SK-N-SH treated with all-trans-retinoic acid at 6 μM for 48 hours (cell line): ENCODE measurements at regions not wholly inside any gene's neighbourhood (a gene's known extent, or its start where the extent isn't known, plus 50 kb on each side); places are given as distances from the start of the nearest gene placed in this dataset.

Experiments used
- ATAC-seq: fragments of 200-7000 bp; cut with Tn5 transposase; 3 replicates; pipeline ENCODE4 v1.9.1; 2020; ENCODE audit warnings: mild to moderate bottlenecking, moderate library complexity
- ARNTL ChIP-seq: fragments of 450-650 bp; formaldehyde crosslinking; IDR thresholded peaks from 2 replicates; pipeline ENCODE4 v1.5.0; 2020; ENCODE audit warnings: low read depth, mild to moderate bottlenecking, moderate library complexity, borderline replicate concordance
- BACH2 ChIP-seq: fragments of 250-450 bp; sonication (Bioruptor Pico); IDR thresholded peaks from 2 replicates; pipeline ENCODE4 v1.9.0; 2021; ENCODE audit warnings: mild to moderate bottlenecking, borderline replicate concordance
- CSDC2 ChIP-seq: fragments of 250-450 bp; sonication (Bioruptor Pico); IDR thresholded peaks from 2 replicates; pipeline ENCODE4 v1.5.0; 2020; ENCODE audit warnings: mild to moderate bottlenecking, moderate library complexity
- GLIS3 ChIP-seq: fragments of 250-450 bp; sonication (Bioruptor Pico); IDR thresholded peaks from 2 replicates; pipeline ENCODE4 v1.5.0; 2020; ENCODE audit warnings: mild to moderate bottlenecking, moderate library complexity
- ISL1 ChIP-seq: fragments of 250-450 bp; sonication (Bioruptor Pico); IDR thresholded peaks from 2 replicates; pipeline ENCODE4 v2.1.2; 2022; ENCODE audit warnings: mild to moderate bottlenecking, moderate library complexity
- OSR1 ChIP-seq: fragments of 250-450 bp; sonication (Bioruptor Pico); IDR thresholded peaks from 2 replicates; pipeline ENCODE4 v1.8.0; 2022; ENCODE audit warnings: moderate library complexity, mild to moderate bottlenecking, inconsistent platforms
- PPARA ChIP-seq: fragments of 250-450 bp; sonication (Bioruptor Pico); IDR thresholded peaks from 2 replicates; pipeline ENCODE4 v1.5.0; 2020; ENCODE audit warnings: mild to moderate bottlenecking, borderline replicate concordance
- RARB ChIP-seq: fragments of 250-450 bp; sonication (Bioruptor Pico); IDR thresholded peaks from 2 replicates; pipeline ENCODE4 v1.8.0; 2021; ENCODE audit warnings: mild to moderate bottlenecking, moderate library complexity
- SNAI2 ChIP-seq: fragments of 250-450 bp; sonication (Bioruptor Pico); IDR thresholded peaks from 2 replicates; pipeline ENCODE4 v1.5.0; 2020; ENCODE audit warnings: mild to moderate bottlenecking, moderate library complexity
- TOX ChIP-seq: fragments of 250-450 bp; sonication (Bioruptor Pico); IDR thresholded peaks from 2 replicates; pipeline ENCODE4 v1.8.0; 2021; ENCODE audit warnings: mild to moderate bottlenecking, moderate library complexity, borderline replicate concordance
- ZFP30 ChIP-seq: fragments of 450-650 bp; formaldehyde crosslinking; IDR thresholded peaks from 2 replicates; pipeline ENCODE4 v1.5.0; 2022; ENCODE audit warnings: mild to moderate bottlenecking, moderate library complexity
- ZNF565 ChIP-seq: fragments of 450-650 bp; formaldehyde crosslinking; conservative IDR thresholded peaks from 2 replicates; pipeline ENCODE4 v1.5.0; 2020; ENCODE audit warnings: low read depth, mild to moderate bottlenecking, moderate library complexity
- ZNF70 ChIP-seq: fragments of 450-650 bp; formaldehyde crosslinking; IDR thresholded peaks from 2 replicates; pipeline ENCODE4 v1.5.0; 2020; ENCODE audit warnings: mild to moderate bottlenecking, moderate library complexity
- ZNF8 ChIP-seq: fragments of 450-650 bp; formaldehyde crosslinking; IDR thresholded peaks from 2 replicates; pipeline ENCODE4 v1.5.0; 2020; ENCODE audit warnings: mild to moderate bottlenecking, moderate library complexity
- TF ChIP-seq, protein P1 (sequence below): fragments of 250-450 bp; sonication (Bioruptor Pico); IDR thresholded peaks from 2 replicates; pipeline ENCODE4 v1.8.0; 2021; ENCODE audit warnings: low read depth, mild to moderate bottlenecking, moderate library complexity, borderline replicate concordance
- TF ChIP-seq, protein P2 (sequence below): fragments of 250-450 bp; sonication (Bioruptor Pico); IDR thresholded peaks from 2 replicates; pipeline ENCODE4 v1.5.1; 2021; ENCODE audit warnings: mild to moderate bottlenecking, moderate library complexity
- TF ChIP-seq, protein P3 (sequence below): fragments of 250-450 bp; sonication (Bioruptor Pico); IDR thresholded peaks from 2 replicates; pipeline ENCODE4 v1.5.1; 2020; ENCODE audit warnings: low read depth, mild to moderate bottlenecking, moderate library complexity
- TF ChIP-seq, protein P4 (sequence below): fragments of 250-450 bp; sonication (Bioruptor Pico); IDR thresholded peaks from 2 replicates; pipeline ENCODE4 v1.5.0; 2020; ENCODE audit warnings: mild to moderate bottlenecking, moderate library complexity
- TF ChIP-seq, protein P5 (sequence below): fragments of 250-450 bp; sonication (Bioruptor Pico); IDR thresholded peaks from 2 replicates; pipeline ENCODE4 v1.8.0; 2020; ENCODE audit warnings: mild to moderate bottlenecking, moderate library complexity, borderline replicate concordance

DNA sequence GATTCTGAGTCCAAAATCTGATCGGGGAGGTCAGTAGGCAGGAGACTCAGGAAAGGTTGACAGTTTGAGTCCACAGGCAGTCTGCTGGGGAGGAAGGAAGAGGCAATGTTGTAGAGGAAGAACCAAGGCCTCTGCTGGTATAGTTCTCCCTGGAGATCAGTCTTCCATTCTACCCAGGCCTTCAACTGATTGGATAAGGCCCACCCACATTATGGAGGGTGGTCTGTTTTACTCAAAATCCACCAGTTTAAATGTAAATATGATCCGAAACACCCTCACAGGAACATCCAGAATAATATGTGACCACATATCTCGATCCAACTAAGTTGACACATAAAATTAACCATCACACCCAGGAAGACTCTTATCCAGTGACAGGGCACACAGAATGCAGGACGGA, 425.3 kb upstream of the ZMIZ1 start (continued):
- TF ChIP-seq, protein P1, sequence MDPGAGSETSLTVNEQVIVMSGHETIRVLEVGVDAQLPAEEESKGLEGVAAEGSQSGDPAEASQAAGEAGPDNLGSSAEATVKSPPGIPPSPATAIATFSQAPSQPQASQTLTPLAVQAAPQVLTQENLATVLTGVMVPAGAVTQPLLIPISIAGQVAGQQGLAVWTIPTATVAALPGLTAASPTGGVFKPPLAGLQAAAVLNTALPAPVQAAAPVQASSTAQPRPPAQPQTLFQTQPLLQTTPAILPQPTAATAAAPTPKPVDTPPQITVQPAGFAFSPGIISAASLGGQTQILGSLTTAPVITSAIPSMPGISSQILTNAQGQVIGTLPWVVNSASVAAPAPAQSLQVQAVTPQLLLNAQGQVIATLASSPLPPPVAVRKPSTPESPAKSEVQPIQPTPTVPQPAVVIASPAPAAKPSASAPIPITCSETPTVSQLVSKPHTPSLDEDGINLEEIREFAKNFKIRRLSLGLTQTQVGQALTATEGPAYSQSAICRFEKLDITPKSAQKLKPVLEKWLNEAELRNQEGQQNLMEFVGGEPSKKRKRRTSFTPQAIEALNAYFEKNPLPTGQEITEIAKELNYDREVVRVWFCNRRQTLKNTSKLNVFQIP (CRISPR knock-in tag): no peak
- TF ChIP-seq GLIS3 (CRISPR knock-in tag) (no peak), ZFP30 (CRISPR knock-in tag) (no peak), RARB (CRISPR knock-in tag) (no peak), OSR1 (CRISPR knock-in tag) (no peak)
- TF ChIP-seq, protein P2, sequence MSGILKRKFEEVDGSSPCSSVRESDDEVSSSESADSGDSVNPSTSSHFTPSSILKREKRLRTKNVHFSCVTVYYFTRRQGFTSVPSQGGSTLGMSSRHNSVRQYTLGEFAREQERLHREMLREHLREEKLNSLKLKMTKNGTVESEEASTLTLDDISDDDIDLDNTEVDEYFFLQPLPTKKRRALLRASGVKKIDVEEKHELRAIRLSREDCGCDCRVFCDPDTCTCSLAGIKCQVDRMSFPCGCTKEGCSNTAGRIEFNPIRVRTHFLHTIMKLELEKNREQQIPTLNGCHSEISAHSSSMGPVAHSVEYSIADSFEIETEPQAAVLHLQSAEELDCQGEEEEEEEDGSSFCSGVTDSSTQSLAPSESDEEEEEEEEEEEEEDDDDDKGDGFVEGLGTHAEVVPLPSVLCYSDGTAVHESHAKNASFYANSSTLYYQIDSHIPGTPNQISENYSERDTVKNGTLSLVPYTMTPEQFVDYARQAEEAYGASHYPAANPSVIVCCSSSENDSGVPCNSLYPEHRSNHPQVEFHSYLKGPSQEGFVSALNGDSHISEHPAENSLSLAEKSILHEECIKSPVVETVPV: no peak

DNA sequence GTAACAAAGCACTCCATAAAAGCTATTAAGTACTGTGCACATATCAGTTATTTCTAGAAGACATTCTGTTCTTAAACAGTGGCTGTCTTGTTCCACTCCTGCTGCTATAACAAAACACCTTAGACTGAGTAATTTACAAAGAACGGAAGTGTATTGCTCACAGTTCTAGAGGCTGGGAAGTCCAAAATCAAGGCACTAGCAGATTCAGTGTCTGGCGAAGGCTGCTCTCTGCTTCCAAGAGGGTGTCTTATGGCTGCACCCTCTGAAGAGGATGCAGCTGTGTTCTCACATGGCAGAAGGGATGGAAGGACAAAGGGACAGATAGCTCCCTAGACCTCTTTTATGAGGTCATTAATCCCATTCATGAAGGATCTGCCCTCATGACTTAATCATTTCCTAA, 424.2 kb upstream of the ZMIZ1 start:
- no peak for TF ChIP-seq ZNF565 (CRISPR knock-in tag)
- TF ChIP-seq, protein P3, sequence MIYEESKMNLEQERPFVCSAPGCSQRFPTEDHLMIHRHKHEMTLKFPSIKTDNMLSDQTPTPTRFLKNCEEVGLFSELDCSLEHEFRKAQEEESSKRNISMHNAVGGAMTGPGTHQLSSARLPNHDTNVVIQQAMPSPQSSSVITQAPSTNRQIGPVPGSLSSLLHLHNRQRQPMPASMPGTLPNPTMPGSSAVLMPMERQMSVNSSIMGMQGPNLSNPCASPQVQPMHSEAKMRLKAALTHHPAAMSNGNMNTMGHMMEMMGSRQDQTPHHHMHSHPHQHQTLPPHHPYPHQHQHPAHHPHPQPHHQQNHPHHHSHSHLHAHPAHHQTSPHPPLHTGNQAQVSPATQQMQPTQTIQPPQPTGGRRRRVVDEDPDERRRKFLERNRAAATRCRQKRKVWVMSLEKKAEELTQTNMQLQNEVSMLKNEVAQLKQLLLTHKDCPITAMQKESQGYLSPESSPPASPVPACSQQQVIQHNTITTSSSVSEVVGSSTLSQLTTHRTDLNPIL: no peak
- TF ChIP-seq ARNTL (CRISPR knock-in tag): no peak
- TF ChIP-seq ZNF70: no peak
- TF ChIP-seq, protein P4, sequence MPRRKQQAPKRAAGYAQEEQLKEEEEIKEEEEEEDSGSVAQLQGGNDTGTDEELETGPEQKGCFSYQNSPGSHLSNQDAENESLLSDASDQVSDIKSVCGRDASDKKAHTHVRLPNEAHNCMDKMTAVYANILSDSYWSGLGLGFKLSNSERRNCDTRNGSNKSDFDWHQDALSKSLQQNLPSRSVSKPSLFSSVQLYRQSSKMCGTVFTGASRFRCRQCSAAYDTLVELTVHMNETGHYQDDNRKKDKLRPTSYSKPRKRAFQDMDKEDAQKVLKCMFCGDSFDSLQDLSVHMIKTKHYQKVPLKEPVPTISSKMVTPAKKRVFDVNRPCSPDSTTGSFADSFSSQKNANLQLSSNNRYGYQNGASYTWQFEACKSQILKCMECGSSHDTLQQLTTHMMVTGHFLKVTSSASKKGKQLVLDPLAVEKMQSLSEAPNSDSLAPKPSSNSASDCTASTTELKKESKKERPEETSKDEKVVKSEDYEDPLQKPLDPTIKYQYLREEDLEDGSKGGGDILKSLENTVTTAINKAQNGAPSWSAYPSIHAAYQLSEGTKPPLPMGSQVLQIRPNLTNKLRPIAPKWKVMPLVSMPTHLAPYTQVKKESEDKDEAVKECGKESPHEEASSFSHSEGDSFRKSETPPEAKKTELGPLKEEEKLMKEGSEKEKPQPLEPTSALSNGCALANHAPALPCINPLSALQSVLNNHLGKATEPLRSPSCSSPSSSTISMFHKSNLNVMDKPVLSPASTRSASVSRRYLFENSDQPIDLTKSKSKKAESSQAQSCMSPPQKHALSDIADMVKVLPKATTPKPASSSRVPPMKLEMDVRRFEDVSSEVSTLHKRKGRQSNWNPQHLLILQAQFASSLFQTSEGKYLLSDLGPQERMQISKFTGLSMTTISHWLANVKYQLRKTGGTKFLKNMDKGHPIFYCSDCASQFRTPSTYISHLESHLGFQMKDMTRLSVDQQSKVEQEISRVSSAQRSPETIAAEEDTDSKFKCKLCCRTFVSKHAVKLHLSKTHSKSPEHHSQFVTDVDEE (CRISPR knock-in tag): no peak
- no peak for TF ChIP-seq ZNF8 (CRISPR knock-in tag)
- TF ChIP-seq, protein P2: no peak
- no peak for TF ChIP-seq CSDC2
- TF ChIP-seq, protein P5, sequence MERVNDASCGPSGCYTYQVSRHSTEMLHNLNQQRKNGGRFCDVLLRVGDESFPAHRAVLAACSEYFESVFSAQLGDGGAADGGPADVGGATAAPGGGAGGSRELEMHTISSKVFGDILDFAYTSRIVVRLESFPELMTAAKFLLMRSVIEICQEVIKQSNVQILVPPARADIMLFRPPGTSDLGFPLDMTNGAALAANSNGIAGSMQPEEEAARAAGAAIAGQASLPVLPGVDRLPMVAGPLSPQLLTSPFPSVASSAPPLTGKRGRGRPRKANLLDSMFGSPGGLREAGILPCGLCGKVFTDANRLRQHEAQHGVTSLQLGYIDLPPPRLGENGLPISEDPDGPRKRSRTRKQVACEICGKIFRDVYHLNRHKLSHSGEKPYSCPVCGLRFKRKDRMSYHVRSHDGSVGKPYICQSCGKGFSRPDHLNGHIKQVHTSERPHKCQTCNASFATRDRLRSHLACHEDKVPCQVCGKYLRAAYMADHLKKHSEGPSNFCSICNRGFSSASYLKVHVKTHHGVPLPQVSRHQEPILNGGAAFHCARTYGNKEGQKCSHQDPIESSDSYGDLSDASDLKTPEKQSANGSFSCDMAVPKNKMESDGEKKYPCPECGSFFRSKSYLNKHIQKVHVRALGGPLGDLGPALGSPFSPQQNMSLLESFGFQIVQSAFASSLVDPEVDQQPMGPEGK: no peak
- TF ChIP-seq, protein P1 (CRISPR knock-in tag): no peak
- no peak for TF ChIP-seq RARB (CRISPR knock-in tag)
- no peak for TF ChIP-seq SNAI2 (CRISPR knock-in tag)
- TF ChIP-seq ISL1 (CRISPR knock-in tag): no peak
- no peak for TF ChIP-seq GLIS3 (CRISPR knock-in tag)
- TF ChIP-seq BACH2: no peak
- TF ChIP-seq PPARA (CRISPR knock-in tag): no peak
- no peak for TF ChIP-seq OSR1 (CRISPR knock-in tag)
- TF ChIP-seq TOX: no peak
- ATAC-seq: no peak
